ENCODE measurements at regions not wholly inside any gene's neighbourhood (a gene's known extent, or its start where the extent isn't known, plus 50 kb on each side); places are given as distances from the start of the nearest gene placed in this dataset.

GRCh38 chr21:36589352-36589971 is 109.5 kb upstream of the SIM2 start (continued):
- TF ChIP-seq REST (IDR thresholded peaks at IDR 0.05; ENCODE audit: low read depth) (no peak), YY1 (IDR thresholded peaks at IDR 0.05; ENCODE audit: extremely low read depth, insufficient replicate concordance, low read depth, low read length) (no peak), ZNF274 (IDR thresholded peaks at IDR 0.05; ENCODE audit: low read depth, low read length) (no peak), POLR2AphosphoS5 (IDR thresholded peaks at IDR 0.05; ENCODE audit: low read depth, low read length) (0 out of 2 replicates have a peak, but pooled peaks have one; percentile 22), EZH2 (IDR thresholded peaks at IDR 0.05) (no peak), RAD21 (IDR thresholded peaks at IDR 0.05; ENCODE audit: low read depth) (peak; percentile 73)

- no TSS peak for BruUV-seq (replicated peaks)
- ChIA-PET RAD21 (ENCODE audit: low non-redundant PET in 1 of 2, low total read pairs in 2 of 2, uncharacterized antibody in 2 of 2, unreplicated experiment in 2 of 2) (no interaction called here), CTCF (interaction anchor here (1.3 kb wide), 1 partner anchor 39 kb away, joined by 5 read pairs; no protein-coding TSS in a partner anchor), POLR2A (no interaction called here)
- Histone ChIP-seq H3K27ac (ENCODE audit: low read depth, low read length) (no peak overlapping the region), H4K20me1 (ENCODE audit: insufficient read depth) (no peaks in the 10 kb centered on the region), H2AFZ (ENCODE audit: low read depth, low read length, poor library complexity, severe bottlenecking) (no peak overlapping the region), H3K4me2 (ENCODE audit: low read length) (no peak overlapping the region), H3K9me3 (ENCODE audit: control insufficient read depth in 1 of 2, insufficient read depth in 1 of 2, low read depth in 1 of 2, low read length in 2 of 2) (no peaks in the 10 kb centered on the region), H3K4me3 (replicated peaks in 1 of 2; ENCODE audit: low read depth in 1 of 2, low read length in 2 of 2) (no peak overlapping the region), H3K9ac (ENCODE audit: low read length) (no peak overlapping the region), H3K27me3 (ENCODE audit: insufficient read depth, low read length) (peaks cover 12% of the 10 kb centered on the region; the same call in 1 of the 2 replicates), H3K79me2 (ENCODE audit: insufficient read depth, low read length) (no peaks in the 10 kb centered on the region), H3K9me2 (ENCODE audit: insufficient read depth) (no peaks in the 10 kb centered on the region), H3K4me1 (ENCODE audit: control insufficient read depth in 1 of 2, insufficient read depth in 2 of 2, low read length in 2 of 2) (peaks cover 3 to 17% of the 10 kb centered on the region in 2 experiments; a peak in 3 of 4 replicates), H3K36me3 (ENCODE audit: control insufficient read depth in 1 of 2, insufficient read depth in 2 of 2, low read length in 2 of 2) (no peaks in the 10 kb centered on the region)
- intact Hi-C loops (cut with micrococcal nuclease), result no loop called here
- ATAC-seq (no peak), DNase-seq (ENCODE audit: low read depth, low spot score) (no peak)
- no peak for TF ChIP-seq SIN3A (IDR thresholded peaks at IDR 0.05; ENCODE audit: low read depth)
- no peak for TF ChIP-seq ZBTB33 (IDR thresholded peaks at IDR 0.05; ENCODE audit: extremely low read depth, insufficient replicate concordance, low read length)
- TF ChIP-seq REST (IDR thresholded peaks at IDR 0.05; ENCODE audit: low read depth), result no peak
- TF ChIP-seq SRF (IDR thresholded peaks at IDR 0.05; ENCODE audit: low read depth), result no peak
- no peak for TF ChIP-seq CTCF (IDR thresholded peaks at IDR 0.05 in 2 of 3, conservative IDR thresholded peaks at IDR 0.05 in 1 of 3; ENCODE audit: borderline replicate concordance in 1 of 3, insufficient read depth in 1 of 3, low read depth in 2 of 3, low read length in 2 of 3)
Observed at GRCh38 chr21:36591326-36591970, 107.5 kb upstream of the SIM2 start.
